Breast epithelium (tissue), 4 donors: ENCODE measurements at regions not wholly inside any gene's neighbourhood (a gene's known extent, or its start where the extent isn't known, plus 50 kb on each side); places are given as distances from the start of the nearest gene placed in this dataset.

ENCODE experiments used
- DNase-seq, 2 donors: peaks; one replicate each; pipeline ENCODE4 v3.0.0-alpha.2; 2019; ENCODE audit warnings: low spot score in 2 of 2
- H3K27ac ChIP-seq, 2 donors: fragments of 200-600 bp; sonication (generic) in 1 of 2; one replicate each; pipeline ENCODE4 v1.5.1; 2016 to 2019; ENCODE audit warnings: mild to moderate bottlenecking in 1 of 2
- H3K27me3 ChIP-seq, 2 donors: fragments of 200-600 bp; sonication (generic) in 1 of 2; one replicate each; pipeline versions ENCODE4 v1.5.1 to v1.6.0; 2017 to 2019; ENCODE audit warnings: control low read depth in 1 of 2, mild to moderate bottlenecking in 1 of 2
- H3K36me3 ChIP-seq: fragments of 200-600 bp; one replicate; pipeline ENCODE4 v1.5.1; 2019
- H3K4me1 ChIP-seq, 2 donors: fragments of 200-600 bp; sonication (generic); one replicate each; pipeline ENCODE4 v1.5.1; 2016 to 2019; ENCODE audit warnings: control low read depth in 1 of 2
- H3K4me3 ChIP-seq, 3 donors: fragments of 200-600 bp; sonication (generic); 1 replicate in 2 of 3; 2 replicates in 1 of 3; pipeline ENCODE4 v1.5.1; 2016 to 2019; ENCODE audit warnings: mild to moderate bottlenecking in 3 of 3, moderate library complexity in 2 of 3
- H3K9me3 ChIP-seq, 2 donors: fragments of 200-600 bp; sonication (generic) in 1 of 2; one replicate each; pipeline ENCODE4 v1.5.1; 2016 to 2019; ENCODE audit warnings: control low read depth in 1 of 2
- CTCF ChIP-seq, 3 donors: fragments of 450-650 bp; IDR thresholded peaks; one replicate each; pipeline ENCODE4 v1.5.1; 2016 to 2017; ENCODE audit warnings: antibody characterized with exemption in 3 of 3, mild to moderate bottlenecking in 3 of 3, moderate library complexity in 3 of 3
- POLR2A ChIP-seq: fragments of 450-650 bp; IDR thresholded peaks from one replicate; pipeline ENCODE4 v1.6.1; 2016; ENCODE audit warnings: antibody characterized with exemption, mild to moderate bottlenecking, moderate library complexity
- POLR2AphosphoS5 ChIP-seq, 3 donors: sonication (generic); formaldehyde crosslinking; IDR thresholded peaks; one replicate each; pipeline ENCODE4 v1.6.1; 2017; ENCODE audit warnings: antibody characterized with exemption in 3 of 3
- intact Hi-C: fragments of 100-400 bp; cut with DNase I; formaldehyde crosslinking; loops from one replicate; pipeline ENCODE4 v1.15.1; 2023; ENCODE audit warnings: low total_unique reads

- H3K4me1 ChIP-seq: no peaks in the 10 kb centered on the region
- H3K9me3 ChIP-seq: no peaks in the 10 kb centered on the region
- no peak overlapping the region for H3K4me3 ChIP-seq
- TF ChIP-seq POLR2A (no peak), POLR2AphosphoS5 (IDR thresholded peaks at IDR 0.05) (no peak), CTCF (IDR thresholded peaks at IDR 0.05) (no peak)
- no peak overlapping the region for H3K27ac ChIP-seq
- H3K27me3 ChIP-seq: no peaks in the 10 kb centered on the region
- no peaks in the 10 kb centered on the region for H3K36me3 ChIP-seq
- intact Hi-C loops: no loop called here
- no peak for DNase-seq
Measured at GRCh38 chr3:72476139-72476483, 372.1 kb downstream of the SHQ1 start.

GRCh38 chr3:72475258-72476138 lies 372.7 kb downstream of the SHQ1 start:
- Histone ChIP-seq H3K4me3 (no peak overlapping the region), H3K27ac (no peak overlapping the region), H3K36me3 (no peaks in the 10 kb centered on the region), H3K4me1 (no peaks in the 10 kb centered on the region), H3K27me3 (no peaks in the 10 kb centered on the region), H3K9me3 (no peaks in the 10 kb centered on the region)
- intact Hi-C loops: no loop called here
- no peak for DNase-seq
- no peak for TF ChIP-seq POLR2A
- no peak for TF ChIP-seq CTCF (IDR thresholded peaks at IDR 0.05)
- TF ChIP-seq POLR2AphosphoS5 (IDR thresholded peaks at IDR 0.05): no peak

- TF ChIP-seq CTCF (IDR thresholded peaks at IDR 0.05) (no peak), POLR2AphosphoS5 (IDR thresholded peaks at IDR 0.05) (no peak), POLR2A (no peak)
- H3K27me3 ChIP-seq: no peaks in the 10 kb centered on the region
- H3K4me3 ChIP-seq: no peak overlapping the region
- no peaks in the 10 kb centered on the region for H3K9me3 ChIP-seq
- H3K4me1 ChIP-seq: no peaks in the 10 kb centered on the region
- no peak overlapping the region for H3K27ac ChIP-seq
- intact Hi-C loops: no loop called here
- DNase-seq: no peak
- no peaks in the 10 kb centered on the region for H3K36me3 ChIP-seq
Measured at GRCh38 chr3:72474775-72475174, 373.5 kb downstream of the SHQ1 start.

- no peak for TF ChIP-seq POLR2A
- no peak for TF ChIP-seq CTCF (IDR thresholded peaks at IDR 0.05)
- TF ChIP-seq POLR2AphosphoS5 (IDR thresholded peaks at IDR 0.05): no peak
- no peaks in the 10 kb centered on the region for H3K27me3 ChIP-seq
- DNase-seq: no peak
- no peaks in the 10 kb centered on the region for H3K36me3 ChIP-seq
- intact Hi-C loops: no loop called here
- no peaks in the 10 kb centered on the region for H3K9me3 ChIP-seq
- H3K4me3 ChIP-seq: no peak overlapping the region
- H3K27ac ChIP-seq: no peak overlapping the region
- H3K4me1 ChIP-seq: no peaks in the 10 kb centered on the region
Measured at GRCh38 chr3:72473156-72473555, 375.1 kb downstream of the SHQ1 start.

- no peaks in the 10 kb centered on the region for H3K9me3 ChIP-seq
- H3K4me3 ChIP-seq: no peak overlapping the region
- no peaks in the 10 kb centered on the region for H3K36me3 ChIP-seq
- no peak for DNase-seq
- TF ChIP-seq CTCF (IDR thresholded peaks at IDR 0.05): no peak
- TF ChIP-seq POLR2A: no peak
- TF ChIP-seq POLR2AphosphoS5 (IDR thresholded peaks at IDR 0.05): no peak
- H3K4me1 ChIP-seq: no peaks in the 10 kb centered on the region
- H3K27me3 ChIP-seq: no peaks in the 10 kb centered on the region
- intact Hi-C loops: no loop called here
- no peak overlapping the region for H3K27ac ChIP-seq
Measured at GRCh38 chr3:72470904-72471417, 377.3 kb downstream of the SHQ1 start.
